BE2C (cell line): ENCODE measurements at regions not wholly inside any gene's neighbourhood (a gene's known extent, or its start where the extent isn't known, plus 50 kb on each side); places are given as distances from the start of the nearest gene placed in this dataset.

ENCODE experiments used
- DNase-seq: peaks from one replicate; pipeline ENCODE4 v3.0.0-alpha.2; 2020
- H3K27me3 ChIP-seq: fragments of 250-450 bp; sonication (Bioruptor Pico); 2 replicates; pipeline ENCODE4 v1.5.1; 2020; ENCODE audit warnings: mild to moderate bottlenecking
- H3K36me3 ChIP-seq: fragments of 250-450 bp; sonication (Bioruptor Pico); 2 replicates; pipeline ENCODE4 v1.5.1; 2020; ENCODE audit warnings: mild to moderate bottlenecking
- H3K4me1 ChIP-seq: fragments of 250-450 bp; sonication (Bioruptor Pico); 2 replicates; pipeline ENCODE4 v1.5.1; 2020
- H3K4me3 ChIP-seq: 2 replicates; pipeline ENCODE4 v1.5.1; 2011; ENCODE audit warnings: low read depth, low read length
- H3K9me3 ChIP-seq: fragments of 250-450 bp; sonication (Bioruptor Pico); 2 replicates; pipeline ENCODE4 v1.5.1; 2020
- TF ChIP-seq, protein P1 (sequence below): IDR thresholded peaks from 2 replicates; pipeline ENCODE4 v1.5.1; 2012; ENCODE audit warnings: mild to moderate bottlenecking, low read depth, low read length

DNA sequence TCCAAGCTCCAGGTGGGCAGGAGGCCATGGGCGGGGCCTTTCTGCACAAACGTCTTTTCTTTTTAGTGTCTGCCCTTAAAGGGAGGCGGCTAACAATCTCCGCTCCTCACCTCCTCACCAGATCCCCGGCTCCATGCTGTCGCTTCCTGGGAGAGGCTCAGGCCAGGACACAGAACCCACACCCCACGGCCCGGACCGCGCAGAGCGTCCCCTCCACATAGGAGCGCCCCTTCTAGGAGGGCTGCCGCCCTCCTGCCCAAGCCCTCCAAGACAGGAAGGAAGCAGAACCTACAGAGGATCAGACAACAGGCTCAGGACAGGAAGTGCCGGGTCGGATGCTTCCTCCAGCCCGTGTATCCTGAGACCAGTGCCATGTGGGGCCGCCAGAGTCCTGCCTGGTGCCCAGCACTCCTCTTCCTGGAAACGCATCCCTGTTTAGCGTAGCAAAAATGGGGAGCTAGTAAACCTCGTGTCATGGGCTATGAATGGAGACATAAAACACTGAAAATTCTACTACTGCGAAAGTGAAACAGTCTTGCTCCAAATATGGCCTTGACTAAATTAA is 83.2 kb upstream of the ATP10A start:
- DNase-seq: no peak
- H3K36me3 ChIP-seq: no peaks in the 10 kb centered on the region
- H3K4me3 ChIP-seq: no peak overlapping the region
- TF ChIP-seq, protein P1, sequence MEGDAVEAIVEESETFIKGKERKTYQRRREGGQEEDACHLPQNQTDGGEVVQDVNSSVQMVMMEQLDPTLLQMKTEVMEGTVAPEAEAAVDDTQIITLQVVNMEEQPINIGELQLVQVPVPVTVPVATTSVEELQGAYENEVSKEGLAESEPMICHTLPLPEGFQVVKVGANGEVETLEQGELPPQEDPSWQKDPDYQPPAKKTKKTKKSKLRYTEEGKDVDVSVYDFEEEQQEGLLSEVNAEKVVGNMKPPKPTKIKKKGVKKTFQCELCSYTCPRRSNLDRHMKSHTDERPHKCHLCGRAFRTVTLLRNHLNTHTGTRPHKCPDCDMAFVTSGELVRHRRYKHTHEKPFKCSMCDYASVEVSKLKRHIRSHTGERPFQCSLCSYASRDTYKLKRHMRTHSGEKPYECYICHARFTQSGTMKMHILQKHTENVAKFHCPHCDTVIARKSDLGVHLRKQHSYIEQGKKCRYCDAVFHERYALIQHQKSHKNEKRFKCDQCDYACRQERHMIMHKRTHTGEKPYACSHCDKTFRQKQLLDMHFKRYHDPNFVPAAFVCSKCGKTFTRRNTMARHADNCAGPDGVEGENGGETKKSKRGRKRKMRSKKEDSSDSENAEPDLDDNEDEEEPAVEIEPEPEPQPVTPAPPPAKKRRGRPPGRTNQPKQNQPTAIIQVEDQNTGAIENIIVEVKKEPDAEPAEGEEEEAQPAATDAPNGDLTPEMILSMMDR: no peak
- H3K27me3 ChIP-seq: no peaks in the 10 kb centered on the region
- no peaks in the 10 kb centered on the region for H3K4me1 ChIP-seq
- H3K9me3 ChIP-seq: no peaks in the 10 kb centered on the region

DNA sequence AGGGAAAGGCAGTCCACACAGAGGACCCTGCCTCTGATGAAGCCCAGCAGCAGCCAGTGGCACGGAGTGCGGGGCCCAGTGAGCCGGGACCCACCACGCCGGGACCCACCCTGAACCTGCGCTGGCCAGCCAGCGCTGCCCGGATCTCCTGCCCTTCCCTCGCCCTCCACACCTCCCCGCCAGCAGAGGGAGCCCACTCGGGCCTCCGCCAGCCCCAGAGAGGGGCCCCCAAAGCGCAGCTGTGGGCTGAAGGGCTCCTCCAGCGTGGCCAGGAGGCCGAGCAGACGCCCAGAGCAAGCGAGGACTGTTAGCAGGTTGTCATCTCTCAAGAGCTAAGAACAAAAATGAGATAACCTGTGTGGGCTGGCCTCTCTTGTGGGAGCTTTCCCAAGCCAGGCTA is 81.3 kb upstream of the ATP10A start:
- DNase-seq: no peak
- Histone ChIP-seq H3K27me3 (no peaks in the 10 kb centered on the region), H3K4me3 (no peak overlapping the region), H3K9me3 (no peaks in the 10 kb centered on the region), H3K4me1 (no peaks in the 10 kb centered on the region), H3K36me3 (no peaks in the 10 kb centered on the region)
- TF ChIP-seq, protein P1: no peak

DNA sequence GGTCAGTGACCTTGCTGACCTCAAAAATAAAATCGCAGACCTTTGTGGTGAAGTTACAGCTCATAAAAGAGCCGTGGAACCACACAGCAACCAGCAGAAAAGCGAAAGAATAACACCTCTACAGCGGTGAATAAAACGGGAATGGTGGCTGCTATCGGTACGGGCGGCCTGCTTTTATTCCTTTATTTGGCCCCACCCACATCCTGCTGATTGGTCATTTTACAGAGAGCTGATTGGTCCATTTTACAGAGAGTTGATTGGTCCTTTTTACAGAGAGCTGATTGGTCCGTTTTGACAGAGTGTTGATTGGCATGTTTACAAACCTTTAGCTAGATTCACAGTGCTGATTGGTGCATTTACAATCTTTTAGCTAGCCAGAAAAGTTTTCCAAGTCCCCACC is 80.7 kb upstream of the ATP10A start:
- H3K36me3 ChIP-seq: no peaks in the 10 kb centered on the region
- TF ChIP-seq, protein P1: no peak
- no peaks in the 10 kb centered on the region for H3K27me3 ChIP-seq
- DNase-seq: no peak
- H3K4me3 ChIP-seq: no peak overlapping the region
- no peaks in the 10 kb centered on the region for H3K9me3 ChIP-seq
- no peaks in the 10 kb centered on the region for H3K4me1 ChIP-seq

DNA sequence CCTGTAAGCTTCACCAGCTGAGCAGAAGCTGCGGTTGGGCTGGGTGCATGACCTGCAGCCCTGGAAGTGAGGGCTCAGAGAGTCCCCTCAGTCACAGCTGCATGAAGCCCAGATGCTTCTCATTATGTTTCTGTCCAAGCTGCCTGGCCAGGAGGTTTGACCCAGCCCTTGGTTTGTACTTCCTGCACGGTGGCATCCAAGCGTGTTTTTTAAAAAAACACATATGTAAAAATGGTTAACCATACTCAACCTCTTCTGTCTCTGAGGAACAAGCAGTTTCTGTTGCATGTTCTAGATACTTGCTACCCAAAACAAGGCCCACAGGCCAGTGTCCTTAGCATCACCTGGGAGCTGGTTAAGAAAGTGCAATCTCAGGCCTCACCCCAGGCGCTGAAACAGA is 76.0 kb upstream of the ATP10A start:
- Histone ChIP-seq H3K27me3 (no peaks in the 10 kb centered on the region), H3K36me3 (no peaks in the 10 kb centered on the region), H3K9me3 (no peaks in the 10 kb centered on the region), H3K4me1 (no peaks in the 10 kb centered on the region), H3K4me3 (no peak overlapping the region)
- TF ChIP-seq, protein P1: no peak
- DNase-seq: no peak

DNA sequence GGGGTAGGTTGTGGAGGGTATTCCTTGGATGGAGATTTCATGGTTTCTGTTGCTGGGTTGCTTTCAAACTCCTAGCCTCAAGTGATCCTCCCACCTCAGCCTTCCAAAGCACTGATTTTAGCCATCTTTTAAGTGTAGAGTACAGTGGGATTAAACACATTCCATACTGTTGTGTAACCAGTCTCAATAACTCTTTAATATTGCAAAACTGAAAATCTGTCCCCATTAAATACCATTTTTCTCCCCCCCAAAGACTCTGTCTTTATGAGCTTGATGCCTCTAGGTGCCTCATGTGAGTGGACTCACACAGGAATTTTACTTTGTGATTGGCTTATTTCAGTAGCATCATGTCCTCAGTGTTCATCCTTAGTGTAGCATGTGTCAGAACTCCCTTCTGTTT is 74.7 kb upstream of the ATP10A start:
- DNase-seq: no peak
- H3K4me3 ChIP-seq: no peak overlapping the region
- H3K36me3 ChIP-seq: no peaks in the 10 kb centered on the region
- H3K9me3 ChIP-seq: no peaks in the 10 kb centered on the region
- TF ChIP-seq, protein P1: no peak
- H3K27me3 ChIP-seq: no peaks in the 10 kb centered on the region
- no peaks in the 10 kb centered on the region for H3K4me1 ChIP-seq

DNA sequence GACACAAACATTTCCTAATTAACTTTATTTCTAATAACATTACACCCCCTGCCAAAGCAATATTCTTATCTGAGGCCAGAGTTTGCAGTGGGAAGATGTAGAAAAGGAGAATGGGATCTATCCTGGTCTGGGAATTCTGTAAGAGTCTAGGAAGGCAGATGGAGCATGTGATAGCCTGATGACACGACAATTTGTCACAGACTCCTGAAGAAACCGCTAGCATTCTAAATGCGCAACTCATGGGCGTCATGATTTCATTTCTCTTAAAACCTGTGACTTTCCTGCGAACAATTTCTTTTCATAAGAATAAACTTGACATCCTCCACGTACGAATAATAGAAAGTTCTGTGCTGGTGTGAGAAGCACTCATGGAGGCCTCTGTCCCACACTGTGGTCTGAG is 72.9 kb upstream of the ATP10A start:
- H3K4me3 ChIP-seq: no peak overlapping the region
- H3K4me1 ChIP-seq: no peaks in the 10 kb centered on the region
- DNase-seq: no peak
- H3K9me3 ChIP-seq: no peaks in the 10 kb centered on the region
- TF ChIP-seq, protein P1: no peak
- H3K27me3 ChIP-seq: no peaks in the 10 kb centered on the region
- no peaks in the 10 kb centered on the region for H3K36me3 ChIP-seq
